Astrocyte (in vitro differentiated cells and primary cell): ENCODE measurements at regions not wholly inside any gene's neighbourhood (a gene's known extent, or its start where the extent isn't known, plus 50 kb on each side); places are given as distances from the start of the nearest gene placed in this dataset.

Experiments used
- DNase-seq: peaks from one replicate; pipeline ENCODE4 v3.0.0-alpha.2; 2010; ENCODE audit warnings: low read depth
- FAIRE-seq: peaks from 2 replicates; lab custom pipeline; 2011; peaks lifted over from hg19 to GRCh38; lab: Jason Lieb, UNC
- H2AFZ ChIP-seq: 2 replicates; pipeline ENCODE4 v1.6.0; 2012; ENCODE audit warnings: low read depth, low read length, inconsistent platforms
- H3K27ac ChIP-seq: 2 replicates; pipeline ENCODE4 v1.5.1; 2011; ENCODE audit warnings: low read depth, low read length, inconsistent platforms
- H3K27me3 ChIP-seq: 2 replicates; pipeline ENCODE4 v1.6.0; 2011; ENCODE audit warnings: low read length, inconsistent platforms; ENCODE audit not compliant: insufficient read depth
- H3K36me3 ChIP-seq: 2 replicates; pipeline ENCODE4 v1.5.1; 2011; ENCODE audit warnings: low read length, inconsistent platforms; ENCODE audit not compliant: insufficient read depth
- H3K4me1 ChIP-seq: 2 replicates; pipeline ENCODE4 v1.5.1; 2011; ENCODE audit warnings: low read length, inconsistent platforms; ENCODE audit not compliant: insufficient read depth
- H3K4me2 ChIP-seq: 2 replicates; pipeline ENCODE4 v1.6.0; 2012; ENCODE audit warnings: low read length, inconsistent platforms
- H3K4me3 ChIP-seq: 2 replicates; pipeline ENCODE4 v1.5.1; 2011; ENCODE audit warnings: low read depth, mild to moderate bottlenecking, low read length, inconsistent platforms; ENCODE audit not compliant: insufficient read depth
- H3K79me2 ChIP-seq: 2 replicates; pipeline ENCODE4 v1.6.0; 2012; ENCODE audit warnings: mild to moderate bottlenecking, low read length, inconsistent platforms; ENCODE audit not compliant: insufficient read depth
- H3K9ac ChIP-seq: 2 replicates; pipeline ENCODE4 v1.6.0; 2012; ENCODE audit warnings: mild to moderate bottlenecking, low read length, inconsistent platforms
- H3K9me3 ChIP-seq: 2 replicates; pipeline ENCODE4 v1.5.1; 2012; ENCODE audit warnings: low read depth, mild to moderate bottlenecking, low read length, inconsistent platforms; ENCODE audit not compliant: insufficient read depth
- H4K20me1 ChIP-seq: 2 replicates; pipeline ENCODE4 v1.6.0; 2012; ENCODE audit warnings: low read length, inconsistent platforms; ENCODE audit not compliant: insufficient read depth
- H3K27ac Mint-ChIP-seq: one replicate; pipeline ENCODE4 v1.8.0; 2021; ENCODE audit warnings: mild to moderate bottlenecking, mixed read lengths; ENCODE audit not compliant: unreplicated experiment
- H3K27me3 Mint-ChIP-seq: one replicate; pipeline ENCODE4 v1.8.0; 2021; ENCODE audit warnings: low read depth, mixed read lengths; ENCODE audit not compliant: unreplicated experiment
- H3K36me3 Mint-ChIP-seq: one replicate; pipeline ENCODE4 v1.8.0; 2021; ENCODE audit warnings: low read depth, mixed read lengths; ENCODE audit not compliant: unreplicated experiment
- H3K4me1 Mint-ChIP-seq: one replicate; pipeline ENCODE4 v1.8.0; 2021; ENCODE audit warnings: low read depth, mixed read lengths; ENCODE audit not compliant: unreplicated experiment
- H3K4me3 Mint-ChIP-seq: one replicate; pipeline ENCODE4 v1.8.0; 2021; ENCODE audit warnings: mild to moderate bottlenecking, moderate library complexity, mixed read lengths; ENCODE audit not compliant: unreplicated experiment
- H3K9me3 Mint-ChIP-seq: one replicate; pipeline ENCODE4 v1.8.0; 2021; ENCODE audit warnings: mild to moderate bottlenecking, mixed read lengths; ENCODE audit not compliant: unreplicated experiment
- CTCF ChIP-seq: IDR thresholded peaks from 2 replicates; pipeline ENCODE4 v1.5.1; 2011; ENCODE audit warnings: low read depth, mild to moderate bottlenecking, inconsistent platforms, low read length, moderate library complexity; ENCODE audit not compliant: insufficient read depth
- EZH2 ChIP-seq: IDR thresholded peaks from 2 replicates; pipeline ENCODE4 v1.6.1; 2012; ENCODE audit warnings: mild to moderate bottlenecking, low read length, inconsistent platforms; ENCODE audit not compliant: insufficient read depth

- Histone ChIP-seq H3K27ac (no peak overlapping the region), H3K79me2 (no peaks in the 10 kb centered on the region), H2AFZ (no peak overlapping the region), H3K4me3 (no peak overlapping the region), H3K36me3 (no peaks in the 10 kb centered on the region), H4K20me1 (no peaks in the 10 kb centered on the region), H3K9ac (no peak overlapping the region), H3K4me1 (no peaks in the 10 kb centered on the region), H3K4me2 (no peak overlapping the region), H3K27me3 (no peaks in the 10 kb centered on the region), H3K9me3 (no peaks in the 10 kb centered on the region)
- TF ChIP-seq EZH2 (no peak), CTCF (no peak)
- no peaks in the 10 kb centered on the region for H3K36me3 Mint-ChIP-seq
- DNase-seq (no peak), FAIRE-seq (no peak)
- no peaks in the 10 kb centered on the region for H3K27me3 Mint-ChIP-seq
- H3K9me3 Mint-ChIP-seq: peaks cover 6% of the 10 kb centered on the region
- H3K27ac Mint-ChIP-seq: no peak overlapping the region
- peaks cover 9% of the 10 kb centered on the region for H3K4me1 Mint-ChIP-seq
- no peak overlapping the region for H3K4me3 Mint-ChIP-seq
These were observed 127.8 kb upstream of the PMFBP1 start for GRCh38 chr16:72299684-72300243.

GRCh38 chr16:72298961-72299360, 127.0 kb upstream of the PMFBP1 start:
- no peaks in the 10 kb centered on the region for H3K36me3 Mint-ChIP-seq
- peaks cover 9% of the 10 kb centered on the region for H3K4me1 Mint-ChIP-seq
- Histone ChIP-seq H3K4me3 (no peak overlapping the region), H3K9ac (no peak overlapping the region), H3K79me2 (no peaks in the 10 kb centered on the region), H3K4me2 (no peak overlapping the region), H2AFZ (no peak overlapping the region), H4K20me1 (no peaks in the 10 kb centered on the region), H3K4me1 (no peaks in the 10 kb centered on the region), H3K9me3 (no peaks in the 10 kb centered on the region), H3K27ac (no peak overlapping the region), H3K36me3 (no peaks in the 10 kb centered on the region), H3K27me3 (no peaks in the 10 kb centered on the region)
- peaks cover 3% of the 10 kb centered on the region for H3K9me3 Mint-ChIP-seq
- no peak overlapping the region for H3K4me3 Mint-ChIP-seq
- no peak for TF ChIP-seq EZH2
- TF ChIP-seq CTCF: no peak
- no peak overlapping the region for H3K27ac Mint-ChIP-seq
- no peak for FAIRE-seq
- no peaks in the 10 kb centered on the region for H3K27me3 Mint-ChIP-seq
- DNase-seq: no peak

GRCh38 chr16:72295914-72296313, 124.0 kb upstream of the PMFBP1 start:
- Mint-ChIP-seq H3K4me1 (peaks cover 20% of the 10 kb centered on the region), H3K27ac (no peak overlapping the region), H3K36me3 (no peaks in the 10 kb centered on the region), H3K9me3 (peaks cover 3% of the 10 kb centered on the region), H3K4me3 (no peak overlapping the region), H3K27me3 (no peaks in the 10 kb centered on the region)
- Histone ChIP-seq H3K4me1 (peaks cover 9% of the 10 kb centered on the region), H4K20me1 (no peaks in the 10 kb centered on the region), H3K4me2 (no peak overlapping the region), H3K36me3 (no peaks in the 10 kb centered on the region), H3K27ac (no peak overlapping the region), H3K27me3 (no peaks in the 10 kb centered on the region), H3K79me2 (no peaks in the 10 kb centered on the region), H3K9me3 (no peaks in the 10 kb centered on the region), H3K4me3 (no peak overlapping the region), H2AFZ (no peak overlapping the region), H3K9ac (no peak overlapping the region)
- TF ChIP-seq EZH2 (no peak), CTCF (no peak)
- DNase-seq: no peak
- FAIRE-seq: no peak
